GM13976 (cell line): ENCODE measurements at regions not wholly inside any gene's neighbourhood (a gene's known extent, or its start where the extent isn't known, plus 50 kb on each side); places are given as distances from the start of the nearest gene placed in this dataset.

Source experiments
- DNase-seq: peaks from one replicate; pipeline ENCODE4 v3.0.0; 2012; ENCODE audit warnings: low spot score
- in situ Hi-C: fragments of 300-500 bp; cut with MboI; formaldehyde crosslinking; loops from one replicate; pipeline ENCODE4 v1.12.0; 2022; ENCODE audit warnings: low sequenced_read_pairs, mixed read lengths, inconsistent platforms; ENCODE audit not compliant: unreplicated experiment
- TF ChIP-seq, protein P1 (sequence below): IDR thresholded peaks from 2 replicates; pipeline ENCODE4 v1.5.1; 2012; ENCODE audit warnings: borderline replicate concordance, mild to moderate bottlenecking; ENCODE audit not compliant: insufficient read depth; ENCODE audit errors: extremely low read depth, missing control alignments, control extremely low read depth

DNA sequence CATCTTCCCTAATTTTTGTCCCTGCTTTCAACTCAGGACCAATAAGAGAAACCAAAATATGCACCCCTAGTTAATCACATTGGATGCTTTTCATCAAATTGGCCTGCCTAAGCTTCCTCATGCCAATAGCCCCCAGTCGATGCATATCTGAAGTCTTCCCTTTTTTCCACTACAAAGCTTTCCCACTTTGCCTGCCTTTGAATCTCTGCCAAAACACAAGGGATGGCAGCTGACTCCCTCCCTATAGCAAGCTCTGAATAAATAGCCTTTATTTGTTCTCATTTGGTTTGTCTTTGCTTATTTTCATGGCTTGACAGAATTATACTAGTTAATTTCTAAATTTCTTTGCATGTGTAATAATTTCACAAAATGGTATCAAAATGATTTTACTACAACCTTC is 621.2 kb downstream of the MBD2 start:
- in situ Hi-C loops: no loop called here
- TF ChIP-seq, protein P1, sequence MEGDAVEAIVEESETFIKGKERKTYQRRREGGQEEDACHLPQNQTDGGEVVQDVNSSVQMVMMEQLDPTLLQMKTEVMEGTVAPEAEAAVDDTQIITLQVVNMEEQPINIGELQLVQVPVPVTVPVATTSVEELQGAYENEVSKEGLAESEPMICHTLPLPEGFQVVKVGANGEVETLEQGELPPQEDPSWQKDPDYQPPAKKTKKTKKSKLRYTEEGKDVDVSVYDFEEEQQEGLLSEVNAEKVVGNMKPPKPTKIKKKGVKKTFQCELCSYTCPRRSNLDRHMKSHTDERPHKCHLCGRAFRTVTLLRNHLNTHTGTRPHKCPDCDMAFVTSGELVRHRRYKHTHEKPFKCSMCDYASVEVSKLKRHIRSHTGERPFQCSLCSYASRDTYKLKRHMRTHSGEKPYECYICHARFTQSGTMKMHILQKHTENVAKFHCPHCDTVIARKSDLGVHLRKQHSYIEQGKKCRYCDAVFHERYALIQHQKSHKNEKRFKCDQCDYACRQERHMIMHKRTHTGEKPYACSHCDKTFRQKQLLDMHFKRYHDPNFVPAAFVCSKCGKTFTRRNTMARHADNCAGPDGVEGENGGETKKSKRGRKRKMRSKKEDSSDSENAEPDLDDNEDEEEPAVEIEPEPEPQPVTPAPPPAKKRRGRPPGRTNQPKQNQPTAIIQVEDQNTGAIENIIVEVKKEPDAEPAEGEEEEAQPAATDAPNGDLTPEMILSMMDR: no peak
- DNase-seq: no peak

DNA sequence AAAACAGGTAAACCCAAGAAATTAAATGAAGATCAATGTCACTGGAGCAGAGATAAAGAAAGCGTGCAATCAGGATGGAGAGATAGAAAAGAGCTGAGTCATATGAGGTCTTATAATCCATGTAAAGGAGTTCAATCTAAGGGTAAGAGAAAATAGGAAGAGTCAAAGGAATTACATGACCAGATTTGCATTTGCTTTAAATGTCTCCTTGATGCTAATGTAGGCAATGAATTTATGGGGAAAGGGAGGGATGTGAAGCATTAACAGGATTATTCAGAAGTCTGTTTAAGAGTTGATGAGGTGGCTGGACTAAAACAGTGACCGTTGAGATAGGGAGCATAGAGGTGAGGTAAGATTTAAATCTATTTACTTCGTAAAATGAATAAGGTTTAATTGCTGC is 623.1 kb downstream of the MBD2 start:
- TF ChIP-seq, protein P1: no peak
- no peak for DNase-seq
- in situ Hi-C loops: no loop called here

DNA sequence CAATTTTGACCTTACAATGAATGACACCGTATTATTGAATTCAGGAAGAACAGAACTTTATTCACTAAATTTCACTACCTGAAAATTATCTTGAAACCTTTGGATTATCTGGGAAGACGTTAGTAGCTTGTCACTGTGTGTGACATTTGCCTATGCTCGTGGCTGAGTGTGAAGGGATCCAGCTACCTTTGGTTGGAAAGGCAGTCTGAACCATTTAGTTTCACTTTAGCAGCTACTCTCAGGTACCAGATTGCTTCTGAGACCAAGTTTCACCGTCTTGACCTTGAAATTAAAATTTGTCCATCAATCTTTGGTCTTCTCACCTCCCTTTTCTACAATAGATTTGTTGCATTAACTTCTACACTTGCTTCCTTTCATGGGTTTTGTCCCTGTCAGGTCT is 637.5 kb downstream of the MBD2 start:
- no peak for DNase-seq
- TF ChIP-seq, protein P1: no peak
- in situ Hi-C loops: no loop called here
